MV-4-11 (cell line): ENCODE measurements at regions not wholly inside any gene's neighbourhood (a gene's known extent, or its start where the extent isn't known, plus 50 kb on each side); places are given as distances from the start of the nearest gene placed in this dataset.
A peak's percentile ranks its signal among the peaks of the same experiment; 100 is the strongest.
"Not testable (repeated sequence)": the region's sequence is repeated elsewhere in the genome, so short reads cannot be mapped to it uniquely, and the experiment has no call there.

Experiments used
- DNase-seq: peaks from one replicate; lab custom pipeline; 2025; lab: John Stamatoyannopoulos, UW

DNA sequence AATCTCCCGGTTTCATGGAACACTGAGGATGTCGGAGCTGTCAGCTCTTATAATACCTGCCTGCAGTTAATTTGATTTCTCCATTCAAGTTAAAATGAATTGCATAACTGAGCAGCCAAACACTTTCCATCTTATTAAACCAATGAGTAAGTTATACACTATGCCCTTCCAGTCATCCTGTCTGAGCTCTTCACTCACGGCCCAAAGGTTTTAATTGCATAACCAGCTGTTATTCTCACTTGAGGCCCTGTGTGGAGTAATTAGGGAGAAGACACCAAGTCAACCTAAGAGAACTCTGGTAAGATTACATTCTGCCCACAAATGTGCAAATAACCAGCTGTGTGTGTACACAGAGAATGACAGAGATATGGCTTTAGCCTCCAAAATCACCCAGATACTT, 303.5 kb downstream of the TBC1D4 start:
- no peak for DNase-seq

GRCh38 chr13:75175575-75175974, 306.4 kb downstream of the TBC1D4 start:
- DNase-seq = peak; percentile 38

GRCh38 chr13:75175097-75175496, 306.9 kb downstream of the TBC1D4 start:
- not testable (repeated sequence) for DNase-seq

- DNase-seq = no peak
Observed at GRCh38 chr13:75174481-75174880, 307.5 kb downstream of the TBC1D4 start.

GRCh38 chr13:75173457-75174356, 308.3 kb downstream of the TBC1D4 start:
- DNase-seq = no peak

GRCh38 chr13:75170311-75170710, 311.7 kb downstream of the TBC1D4 start:
- DNase-seq = no peak

- no peak for DNase-seq
Observed at GRCh38 chr13:75165543-75166230, 316.3 kb downstream of the TBC1D4 start.

DNA sequence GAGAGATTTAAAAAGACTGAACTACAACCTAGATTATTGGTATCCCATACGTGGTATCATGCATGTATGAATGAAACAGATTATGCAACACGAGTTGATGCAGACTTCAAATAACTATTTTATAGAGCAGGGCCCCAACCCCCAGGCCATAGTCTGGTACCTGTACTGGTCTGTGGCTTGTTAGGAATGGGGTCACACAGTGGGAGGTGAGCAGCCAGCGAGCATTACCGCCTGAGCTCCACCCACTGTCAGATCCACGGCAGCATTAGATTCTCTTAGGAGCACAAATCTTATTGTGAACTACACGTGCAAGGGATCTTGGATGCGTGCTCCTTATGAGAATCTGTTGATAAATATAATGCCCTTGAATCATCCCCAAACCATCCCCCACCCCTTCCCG, 320.2 kb downstream of the TBC1D4 start:
- no peak for DNase-seq

DNA sequence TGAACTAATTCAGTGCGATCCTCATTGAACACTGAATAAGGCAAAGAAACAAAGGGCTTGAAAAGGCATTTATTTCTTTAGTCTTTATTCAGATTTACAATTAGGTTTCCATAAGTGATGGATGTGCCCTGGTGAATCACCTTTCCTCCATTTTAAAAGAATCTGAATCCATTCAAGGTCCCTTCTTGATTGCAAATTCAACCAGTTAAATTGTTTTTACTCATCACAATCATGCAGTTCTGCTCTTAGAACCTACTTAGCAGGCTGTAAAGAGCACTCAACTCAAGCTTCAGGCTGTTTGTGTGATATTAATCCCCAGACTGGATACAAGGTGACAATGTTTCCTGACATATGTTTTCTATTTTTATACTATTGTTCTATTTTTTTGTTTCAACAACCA, 321.0 kb downstream of the TBC1D4 start:
- no peak for DNase-seq

DNA sequence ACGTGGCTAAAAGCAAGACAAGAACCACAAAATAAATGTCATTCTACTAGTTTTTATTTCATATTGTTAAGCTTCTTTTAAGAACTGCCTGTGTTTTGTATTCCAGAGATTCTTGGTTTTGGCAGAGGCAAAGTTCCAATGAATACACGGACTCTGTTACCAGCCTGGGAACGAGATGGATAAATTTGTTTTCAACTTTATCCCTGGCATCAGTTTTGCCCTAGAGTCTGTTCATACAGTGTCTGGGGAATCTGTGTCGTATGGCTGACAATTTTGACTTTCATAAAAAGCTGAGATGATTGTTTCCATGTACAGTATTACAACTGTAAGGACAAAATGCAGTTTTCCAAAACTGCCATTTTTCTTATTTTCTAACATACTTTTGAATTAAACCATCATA, 327.6 kb downstream of the TBC1D4 start:
- DNase-seq = no peak

- peak; percentile 82 for DNase-seq
Observed at GRCh38 chr13:75153834-75154233, 328.1 kb downstream of the TBC1D4 start.

DNA sequence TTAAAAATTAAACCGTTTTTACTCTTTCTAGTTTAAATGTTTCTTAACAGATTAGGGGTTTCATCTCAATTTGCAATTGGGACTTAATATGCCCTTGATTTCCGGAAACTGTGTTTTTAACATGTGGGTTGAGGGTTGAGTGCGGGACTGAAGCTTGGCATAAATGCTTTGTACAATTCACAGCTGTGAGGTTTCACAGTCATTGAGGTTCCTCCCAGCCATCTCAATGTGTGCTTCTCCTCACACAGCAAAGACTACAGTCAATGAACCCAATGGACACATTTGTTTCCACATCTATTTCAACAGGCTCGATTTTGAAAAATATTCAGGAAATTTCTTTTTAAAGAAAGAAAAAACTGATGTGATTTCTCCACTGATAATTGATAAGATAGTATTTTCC, 328.6 kb downstream of the TBC1D4 start:
- DNase-seq = peak; percentile 56

DNA sequence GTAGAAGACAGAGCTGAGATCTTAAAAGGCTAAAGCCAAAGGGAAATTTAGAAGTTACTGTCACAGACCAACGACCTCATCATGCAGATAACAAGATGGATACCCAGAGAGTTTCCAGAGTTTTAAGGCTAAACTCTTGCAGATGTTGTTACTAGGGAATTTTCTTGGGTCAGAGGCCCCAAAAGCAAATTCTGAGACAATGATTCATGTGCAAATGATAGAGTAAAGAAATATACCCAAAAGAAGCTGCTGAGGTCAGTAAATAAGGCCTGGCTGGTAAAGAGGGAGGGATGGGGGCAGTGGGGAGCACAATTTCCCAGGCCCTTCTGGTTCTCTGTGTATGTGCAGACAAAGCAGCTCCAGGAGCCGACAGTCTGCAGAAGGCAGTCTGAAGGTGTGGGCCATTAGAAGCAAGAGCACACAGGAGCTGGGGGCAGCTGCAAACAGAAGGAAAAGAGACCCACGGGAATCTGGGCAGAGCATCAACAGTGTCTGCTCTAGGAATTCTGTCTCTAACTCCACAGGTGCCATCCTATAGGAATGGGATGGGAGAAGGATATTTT, 330.8 kb downstream of the TBC1D4 start:
- no peak for DNase-seq

GRCh38 chr13:75149776-75150175, 332.2 kb downstream of the TBC1D4 start:
- DNase-seq = no peak

DNA sequence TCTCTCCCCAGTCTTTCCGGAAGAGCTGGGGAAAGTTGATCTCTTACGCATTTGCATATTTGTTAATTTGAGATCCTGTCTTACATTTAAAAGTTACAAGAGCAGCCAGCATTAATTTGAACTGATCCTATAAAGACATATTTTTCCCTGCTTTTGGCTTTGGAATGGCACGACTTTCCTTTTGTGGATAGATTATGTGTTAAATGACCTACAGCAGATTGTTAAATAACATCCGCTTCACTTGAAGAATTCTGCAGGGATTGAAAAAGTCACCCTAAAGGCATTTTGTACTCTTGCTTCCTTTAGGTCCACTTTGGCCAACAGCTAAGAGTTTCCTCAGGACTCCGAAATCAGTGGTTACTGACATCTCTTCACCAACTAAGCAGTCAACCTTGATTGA, 334.0 kb downstream of the TBC1D4 start:
- no peak for DNase-seq

- no peak for DNase-seq
Observed at GRCh38 chr13:75146436-75146835, 335.5 kb downstream of the TBC1D4 start.

DNA sequence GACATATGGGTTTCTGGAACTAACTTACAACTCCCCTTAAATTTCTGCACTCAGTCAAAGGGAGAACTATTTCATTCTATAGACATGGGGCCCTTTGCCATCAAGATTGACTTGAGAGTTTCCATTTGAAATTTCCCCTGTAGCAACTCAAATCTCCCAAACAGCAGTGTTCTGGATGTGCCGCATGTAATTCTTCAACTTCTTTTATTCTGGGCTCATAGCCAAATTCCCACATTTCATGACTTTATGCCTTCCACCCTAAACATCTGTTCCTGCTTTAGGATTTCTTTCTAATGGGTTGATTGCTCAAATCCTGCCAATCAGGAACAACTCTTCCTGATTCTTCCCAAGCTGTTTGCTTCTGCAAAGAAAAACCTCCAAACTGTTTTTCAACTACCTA, 336.0 kb downstream of the TBC1D4 start:
- DNase-seq = no peak

- DNase-seq = no peak
Observed at GRCh38 chr13:75139291-75139690, 342.7 kb downstream of the TBC1D4 start.

DNA sequence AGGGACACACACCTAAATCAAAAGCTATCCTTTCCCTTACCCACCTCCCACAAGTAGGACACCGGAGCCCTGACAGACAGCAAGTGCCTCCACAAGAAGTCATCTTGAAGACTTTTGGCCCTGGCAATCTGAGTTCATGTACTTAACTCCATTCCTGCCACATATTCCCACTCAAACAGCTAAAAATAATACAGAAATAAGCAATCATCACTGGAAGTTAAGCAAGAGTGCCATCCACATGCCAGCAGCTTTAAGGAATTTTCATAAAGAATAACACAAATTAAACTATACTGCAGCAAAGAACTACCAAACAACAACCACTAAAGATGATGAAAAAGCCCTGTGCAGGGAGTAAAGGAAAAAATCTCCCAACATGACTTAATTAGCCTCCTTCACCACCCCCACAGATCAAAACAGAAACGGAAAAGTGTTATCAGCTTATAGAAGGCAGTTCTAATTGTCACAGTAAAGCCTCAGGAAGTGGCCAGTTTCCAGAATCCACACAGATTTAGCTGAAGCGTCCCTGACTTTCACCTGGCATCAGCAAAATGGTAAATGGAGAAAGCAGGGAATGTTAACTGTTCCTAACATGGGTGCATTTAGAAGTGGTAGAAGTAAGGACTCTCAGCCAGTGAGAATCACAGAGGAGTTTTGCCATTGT, 343.9 kb downstream of the TBC1D4 start:
- DNase-seq = no peak

DNA sequence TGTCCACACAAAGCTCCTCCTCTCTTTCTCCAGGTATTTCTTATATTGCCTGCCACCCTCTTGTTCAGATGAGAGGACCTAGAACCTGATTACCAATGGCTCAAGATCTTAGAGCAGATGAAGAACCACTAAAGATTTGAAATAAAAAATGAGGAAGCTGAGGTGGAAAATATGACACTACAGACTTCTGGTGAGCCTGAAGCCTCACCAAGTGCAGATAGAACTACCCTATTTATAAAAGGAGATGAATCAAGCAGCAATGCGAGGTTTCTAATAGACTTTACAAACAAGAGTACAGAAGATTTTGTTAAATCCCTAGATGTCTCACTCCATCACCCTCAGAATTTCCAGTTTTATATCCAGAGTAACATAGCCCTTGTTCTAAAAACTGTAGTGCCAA, 345.8 kb downstream of the TBC1D4 start:
- peak; percentile 69 for DNase-seq

- DNase-seq = no peak
Observed at GRCh38 chr13:75135325-75135825, 346.6 kb downstream of the TBC1D4 start.
